ENCODE measurements at regions not wholly inside any gene's neighbourhood (a gene's known extent, or its start where the extent isn't known, plus 50 kb on each side); places are given as distances from the start of the nearest gene placed in this dataset.
"Not testable (repeated sequence)": the region's sequence is repeated elsewhere in the genome, so short reads cannot be mapped to it uniquely, and the experiment has no call there.

- TF ChIP-seq SP1 (IDR thresholded peaks at IDR 0.05); NFRKB (IDR thresholded peaks at IDR 0.05); FOXA1 (IDR thresholded peaks at IDR 0.05); SUZ12 (IDR thresholded peaks at IDR 0.05); FOXK2 (IDR thresholded peaks at IDR 0.05); ZNF384 (IDR thresholded peaks at IDR 0.05); PKNOX1 (IDR thresholded peaks at IDR 0.05); ELF4 (IDR thresholded peaks at IDR 0.05); FOXM1 (IDR thresholded peaks at IDR 0.05; ENCODE audit: borderline replicate concordance); LEF1 (IDR thresholded peaks at IDR 0.05; ENCODE audit: borderline replicate concordance); HDGF (IDR thresholded peaks at IDR 0.05; ENCODE audit: borderline replicate concordance); BHLHE40 (IDR thresholded peaks at IDR 0.05; ENCODE audit: borderline replicate concordance); ARNT (IDR thresholded peaks at IDR 0.05): not testable (repeated sequence)
Measured at GRCh38 chr15:66976106-66976640, 89.2 kb upstream of the SMAD3 start.
